Endothelial cell of umbilical vein (primary cell): ENCODE measurements at regions not wholly inside any gene's neighbourhood (a gene's known extent, or its start where the extent isn't known, plus 50 kb on each side); places are given as distances from the start of the nearest gene placed in this dataset.

Experiments used
- CTCF ChIP-seq, 2 donors: IDR thresholded peaks; 1 replicate in 1 of 2; 2 replicates in 1 of 2; pipeline ENCODE4 v1.5.1; 2011; ENCODE audit warnings: low read length in 2 of 2, mild to moderate bottlenecking in 2 of 2, moderate library complexity in 2 of 2, control low read depth in 1 of 2, inconsistent platforms in 1 of 2, low read depth in 1 of 2; ENCODE audit not compliant: insufficient read depth in 1 of 2; ENCODE audit errors: extremely low read depth in 1 of 2
- EZH2 ChIP-seq: IDR thresholded peaks from 2 replicates; pipeline ENCODE4 v1.6.1; 2012; ENCODE audit warnings: borderline replicate concordance, low read depth, mild to moderate bottlenecking, moderate library complexity, low read length, inconsistent platforms; ENCODE audit not compliant: severe bottlenecking
- JUN ChIP-seq: IDR thresholded peaks from 2 replicates; pipeline ENCODE4 v1.6.1; 2011; ENCODE audit warnings: borderline replicate concordance, low read depth; ENCODE audit not compliant: insufficient read length, insufficient read depth
- MYC ChIP-seq: IDR thresholded peaks from one replicate; pipeline ENCODE4 v1.6.1; 2011; ENCODE audit warnings: mild to moderate bottlenecking, low read depth, low read length
- POLR2A ChIP-seq: IDR thresholded peaks from 2 replicates; pipeline ENCODE4 v1.6.1; 2012; ENCODE audit warnings: low read depth, mild to moderate bottlenecking, control low read depth, low read length
- POLR2AphosphoS5 ChIP-seq: IDR thresholded peaks from 2 replicates; pipeline ENCODE4 v1.6.1; 2012; ENCODE audit warnings: low read depth, mild to moderate bottlenecking, control low read depth, low read length, moderate library complexity; ENCODE audit not compliant: insufficient read depth
- TF ChIP-seq, protein P1 (sequence below): IDR thresholded peaks from 2 replicates; pipeline ENCODE4 v1.6.1; 2011; ENCODE audit not compliant: insufficient read depth, insufficient read length

GRCh38 chr22:47587861-47588577 is 825.6 kb downstream of the TBC1D22A start:
- TF ChIP-seq JUN (no peak), POLR2AphosphoS5 (no peak), CTCF (IDR thresholded peaks at IDR 0.05; ENCODE audit: extremely low read depth in 1 of 2, insufficient read depth in 1 of 2, low read depth in 1 of 2, low read length in 2 of 2) (no peak), POLR2A (no peak), EZH2 (no peak), MYC (no peak)
- TF ChIP-seq, protein P1, sequence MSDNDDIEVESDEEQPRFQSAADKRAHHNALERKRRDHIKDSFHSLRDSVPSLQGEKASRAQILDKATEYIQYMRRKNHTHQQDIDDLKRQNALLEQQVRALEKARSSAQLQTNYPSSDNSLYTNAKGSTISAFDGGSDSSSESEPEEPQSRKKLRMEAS = no peak
